NB4 (cell line): ENCODE measurements at regions not wholly inside any gene's neighbourhood (a gene's known extent, or its start where the extent isn't known, plus 50 kb on each side); places are given as distances from the start of the nearest gene placed in this dataset.

Experiments used
- DNase-seq: peaks from one replicate; pipeline ENCODE4 v3.0.0; 2010; ENCODE audit warnings: low read depth
- H3K4me3 ChIP-seq: one replicate; pipeline ENCODE4 v1.5.1; 2011; ENCODE audit warnings: mild to moderate bottlenecking, low read depth, low read length, moderate library complexity
- CTCF ChIP-seq: IDR thresholded peaks from one replicate; pipeline ENCODE4 v1.5.1; 2012; ENCODE audit warnings: low read depth, low read length
- MAX ChIP-seq: IDR thresholded peaks from 2 replicates; pipeline ENCODE4 v1.6.1; 2011; ENCODE audit warnings: low read depth, low read length
- MYC ChIP-seq: IDR thresholded peaks from 2 replicates; pipeline ENCODE4 v1.6.1; 2011; ENCODE audit warnings: low read depth, low read length
- POLR2A ChIP-seq: IDR thresholded peaks from 2 replicates; pipeline ENCODE4 v1.6.1; 2011; ENCODE audit warnings: mild to moderate bottlenecking; ENCODE audit not compliant: insufficient read length; ENCODE audit errors: extremely low read depth

GRCh38 chr1:194931166-194931565 lies 1677.1 kb downstream of the KCNT2 start:
- H3K4me3 ChIP-seq: no peak overlapping the region
- no peak for TF ChIP-seq POLR2A
- TF ChIP-seq CTCF: no peak
- no peak for TF ChIP-seq MYC
- TF ChIP-seq MAX: no peak
- DNase-seq: no peak

GRCh38 chr1:194930132-194930531 lies 1678.1 kb downstream of the KCNT2 start:
- no peak overlapping the region for H3K4me3 ChIP-seq
- TF ChIP-seq MAX (no peak), POLR2A (no peak), CTCF (no peak), MYC (no peak)
- no peak for DNase-seq

- TF ChIP-seq MAX (no peak), MYC (no peak), CTCF (no peak), POLR2A (no peak)
- H3K4me3 ChIP-seq: no peak overlapping the region
- DNase-seq: no peak
Observed at GRCh38 chr1:194929357-194929756, 1678.9 kb downstream of the KCNT2 start.

GRCh38 chr1:194919146-194919545 lies 1689.1 kb downstream of the KCNT2 start:
- DNase-seq: no peak
- no peak for TF ChIP-seq POLR2A
- TF ChIP-seq MYC: no peak
- TF ChIP-seq CTCF: no peak
- no peak for TF ChIP-seq MAX

GRCh38 chr1:194917769-194918168 lies 1690.5 kb downstream of the KCNT2 start:
- no peak overlapping the region for H3K4me3 ChIP-seq
- no peak for DNase-seq

More at GRCh38 chr1:194919146-194919545, 1689.1 kb downstream of the KCNT2 start:
- H3K4me3 ChIP-seq: no peak overlapping the region

More at GRCh38 chr1:194917769-194918168, 1690.5 kb downstream of the KCNT2 start:
- TF ChIP-seq CTCF (no peak), MYC (no peak), MAX (no peak), POLR2A (no peak)
